Prostate gland (tissue), 2 donors: ENCODE measurements at regions not wholly inside any gene's neighbourhood (a gene's known extent, or its start where the extent isn't known, plus 50 kb on each side); places are given as distances from the start of the nearest gene placed in this dataset.

ENCODE experiments used
- DNase-seq: peaks from one replicate; pipeline ENCODE4 v3.0.0-alpha.2; 2019; ENCODE audit warnings: low spot score
- H3K27ac ChIP-seq, 2 donors: fragments of 200-600 bp; sonication (generic); 2 replicates each; pipeline ENCODE4 v1.5.1; 2017 to 2019
- H3K27me3 ChIP-seq: fragments of 200-600 bp; sonication (generic); replicated peaks from 2 replicates; pipeline ENCODE4 v1.5.1; 2019; ENCODE audit not compliant: insufficient read depth
- H3K36me3 ChIP-seq, 2 donors: fragments of 200-600 bp; sonication (generic); 1 replicate in 1 of 2; 2 replicates in 1 of 2; pipeline versions ENCODE4 v1.5.1 to v1.8.1; 2017 to 2019
- H3K4me1 ChIP-seq: fragments of 200-600 bp; sonication (generic); replicated peaks from 2 replicates; pipeline ENCODE4 v1.5.1; 2019
- H3K4me3 ChIP-seq, 2 donors: fragments of 200-600 bp; sonication (generic); 2 replicates each; pipeline ENCODE4 v1.5.1; 2017 to 2019
- H3K9me3 ChIP-seq: fragments of 200-600 bp; sonication (generic); 2 replicates; pipeline ENCODE4 v1.5.1; 2017
- POLR2A ChIP-seq: fragments of 450-650 bp; IDR thresholded peaks from one replicate; pipeline ENCODE4 v1.6.1; 2016; ENCODE audit warnings: antibody characterized with exemption, mild to moderate bottlenecking
- POLR2AphosphoS5 ChIP-seq: sonication (generic); formaldehyde crosslinking; IDR thresholded peaks from one replicate; pipeline ENCODE4 v1.6.1; 2017; ENCODE audit warnings: antibody characterized with exemption
- WGBS: methylation state at CpG from one replicate; pipeline ENCODE4 v1.1.5; 2018; 5-methylcytosine and 5-hydroxymethylcytosine counted together
- intact Hi-C: fragments of 100-400 bp; cut with DNase I; formaldehyde crosslinking; loops from one replicate; pipeline ENCODE4 v1.14.2; 2022
- TF ChIP-seq, protein P1 (sequence below), 4 experiments: fragments of 200-600 bp in 2 of 4; fragments of 450-650 bp in 2 of 4; sonication (generic) in 2 of 4; IDR thresholded peaks; 1 replicate in 3 of 4; 2 replicates in 1 of 4; pipeline ENCODE4 v1.5.1; 2016 to 2019; ENCODE audit warnings: antibody characterized with exemption in 4 of 4, mild to moderate bottlenecking in 2 of 4, moderate library complexity in 2 of 4

DNA sequence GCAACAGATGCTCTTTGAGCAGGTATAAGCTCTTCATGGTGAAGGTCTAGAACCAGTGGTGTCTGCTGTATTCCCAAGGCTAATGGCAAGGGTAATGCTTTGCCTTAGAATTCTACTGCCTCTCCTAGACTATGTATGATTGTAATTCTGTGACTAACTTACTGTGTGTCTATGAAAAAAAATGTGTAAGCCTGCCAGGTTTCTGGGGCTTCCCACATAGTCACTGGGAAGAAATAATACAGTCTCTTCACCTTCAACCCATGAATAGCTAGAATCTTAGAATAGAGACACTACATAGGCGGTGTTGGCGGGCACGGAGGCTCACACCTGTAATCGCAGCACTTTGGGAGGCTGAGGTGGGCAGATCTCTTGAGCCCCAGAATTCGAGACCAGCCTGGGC is 84.1 kb downstream of the C11orf91 start:
- WGBS: 93% methylated on average over 5 of the region's 5 CpGs
- H3K36me3 ChIP-seq: no peaks in the 10 kb centered on the region

DNA sequence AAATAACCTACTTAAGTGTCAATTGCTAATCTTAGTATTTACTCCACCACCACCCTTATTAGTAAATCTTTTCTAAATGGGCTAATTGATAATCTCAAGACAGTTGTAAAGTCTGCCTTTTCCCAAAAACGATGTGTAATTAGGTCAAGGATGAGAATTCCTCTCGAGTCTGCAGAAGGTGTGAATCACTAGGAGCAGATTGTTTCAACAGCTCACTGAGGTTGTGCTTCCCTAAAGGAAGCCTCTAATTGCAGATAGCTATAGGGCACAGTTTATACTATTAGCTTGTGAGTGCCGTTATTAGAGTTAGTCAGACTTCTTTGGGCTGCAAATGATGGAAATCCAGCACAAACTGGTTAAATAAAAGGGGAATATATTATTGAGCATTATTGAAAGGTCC is 84.9 kb downstream of the C11orf91 start:
- no peaks in the 10 kb centered on the region for H3K36me3 ChIP-seq
- TF ChIP-seq, protein P1, sequence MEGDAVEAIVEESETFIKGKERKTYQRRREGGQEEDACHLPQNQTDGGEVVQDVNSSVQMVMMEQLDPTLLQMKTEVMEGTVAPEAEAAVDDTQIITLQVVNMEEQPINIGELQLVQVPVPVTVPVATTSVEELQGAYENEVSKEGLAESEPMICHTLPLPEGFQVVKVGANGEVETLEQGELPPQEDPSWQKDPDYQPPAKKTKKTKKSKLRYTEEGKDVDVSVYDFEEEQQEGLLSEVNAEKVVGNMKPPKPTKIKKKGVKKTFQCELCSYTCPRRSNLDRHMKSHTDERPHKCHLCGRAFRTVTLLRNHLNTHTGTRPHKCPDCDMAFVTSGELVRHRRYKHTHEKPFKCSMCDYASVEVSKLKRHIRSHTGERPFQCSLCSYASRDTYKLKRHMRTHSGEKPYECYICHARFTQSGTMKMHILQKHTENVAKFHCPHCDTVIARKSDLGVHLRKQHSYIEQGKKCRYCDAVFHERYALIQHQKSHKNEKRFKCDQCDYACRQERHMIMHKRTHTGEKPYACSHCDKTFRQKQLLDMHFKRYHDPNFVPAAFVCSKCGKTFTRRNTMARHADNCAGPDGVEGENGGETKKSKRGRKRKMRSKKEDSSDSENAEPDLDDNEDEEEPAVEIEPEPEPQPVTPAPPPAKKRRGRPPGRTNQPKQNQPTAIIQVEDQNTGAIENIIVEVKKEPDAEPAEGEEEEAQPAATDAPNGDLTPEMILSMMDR (IDR thresholded peaks at IDR 0.05): no peak
- TF ChIP-seq POLR2A (no peak), POLR2AphosphoS5 (no peak)
- no peak overlapping the region for H3K27ac ChIP-seq
- no peaks in the 10 kb centered on the region for H3K4me1 ChIP-seq
- no peaks in the 10 kb centered on the region for H3K27me3 ChIP-seq
- intact Hi-C loops: no loop called here
- H3K9me3 ChIP-seq: no peaks in the 10 kb centered on the region
- DNase-seq: no peak
- WGBS: 41% methylated on average over 3 of the region's 3 CpGs
- no peak overlapping the region for H3K4me3 ChIP-seq

More for the DNA sequence above, 84.1 kb downstream of the C11orf91 start:
- no peaks in the 10 kb centered on the region for H3K9me3 ChIP-seq
- DNase-seq: no peak
- H3K4me1 ChIP-seq: no peaks in the 10 kb centered on the region
- H3K27me3 ChIP-seq: no peaks in the 10 kb centered on the region
- no peak overlapping the region for H3K27ac ChIP-seq
- no peak overlapping the region for H3K4me3 ChIP-seq
- intact Hi-C loops: no loop called here
- TF ChIP-seq, protein P1 (IDR thresholded peaks at IDR 0.05): no peak
- TF ChIP-seq POLR2AphosphoS5: no peak
- no peak for TF ChIP-seq POLR2A

GRCh38 chr11:33613404-33613803 is 87.2 kb downstream of the C11orf91 start:
- H3K27me3 ChIP-seq: no peaks in the 10 kb centered on the region
- TF ChIP-seq POLR2AphosphoS5: no peak
- TF ChIP-seq, protein P1 (IDR thresholded peaks at IDR 0.05): no peak
- TF ChIP-seq POLR2A: no peak
- no peak overlapping the region for H3K27ac ChIP-seq
- H3K4me3 ChIP-seq: no peak overlapping the region
- intact Hi-C loops: no loop called here
- H3K36me3 ChIP-seq: no peaks in the 10 kb centered on the region
- 98% methylated on average over 2 of the region's 2 CpGs for WGBS
- DNase-seq: no peak
- H3K9me3 ChIP-seq: no peaks in the 10 kb centered on the region
- no peaks in the 10 kb centered on the region for H3K4me1 ChIP-seq

DNA sequence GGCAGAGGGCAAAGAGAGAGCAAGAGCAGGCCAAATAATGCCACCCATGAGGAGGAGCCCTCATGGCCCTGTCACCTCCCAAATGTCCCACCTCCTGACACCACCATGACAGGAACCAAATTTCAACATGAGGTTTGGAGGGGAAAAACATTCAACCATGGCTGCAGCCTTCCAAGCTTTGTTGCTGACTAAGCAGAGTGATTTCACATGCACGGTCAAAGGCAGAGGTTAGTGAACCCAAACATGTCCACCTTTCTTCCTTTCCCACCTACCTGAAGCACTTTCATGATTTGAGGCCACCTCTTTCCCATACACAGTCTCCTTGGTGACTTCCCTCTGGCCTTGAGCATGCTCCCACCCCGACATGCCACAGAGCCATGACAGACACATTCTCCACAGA is 89.7 kb downstream of the C11orf91 start:
- WGBS: 87% methylated on average over 2 of the region's 2 CpGs
- no peak overlapping the region for H3K4me3 ChIP-seq
- no peak overlapping the region for H3K27ac ChIP-seq
- no peak for DNase-seq
- intact Hi-C loops: no loop called here
- H3K4me1 ChIP-seq: no peaks in the 10 kb centered on the region
- no peaks in the 10 kb centered on the region for H3K9me3 ChIP-seq
- no peak for TF ChIP-seq POLR2A
- no peak for TF ChIP-seq POLR2AphosphoS5
- TF ChIP-seq, protein P1 (IDR thresholded peaks at IDR 0.05): no peak
- no peaks in the 10 kb centered on the region for H3K27me3 ChIP-seq
- H3K36me3 ChIP-seq: no peaks in the 10 kb centered on the region

DNA sequence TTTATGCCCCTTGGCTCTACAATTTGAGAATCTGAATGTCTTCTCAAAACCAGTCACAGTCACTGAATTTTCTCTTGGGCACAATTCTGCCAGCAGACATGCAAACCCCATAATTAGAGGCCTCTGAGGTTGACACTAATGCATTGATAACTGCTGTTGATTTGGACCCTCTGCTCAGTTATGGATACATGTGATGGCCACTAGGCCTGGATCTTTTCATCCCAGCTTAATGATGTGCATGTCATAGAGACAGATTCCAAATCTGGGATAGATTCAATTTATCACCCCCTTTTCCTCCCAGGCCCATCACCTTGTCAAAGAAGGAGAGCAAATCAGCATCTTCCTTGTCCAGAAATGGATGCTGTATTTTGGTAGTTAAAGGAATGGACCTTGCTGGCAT is 92.2 kb downstream of the C11orf91 start:
- intact Hi-C loops: no loop called here
- Histone ChIP-seq H3K27me3 (no peaks in the 10 kb centered on the region), H3K4me3 (no peak overlapping the region), H3K9me3 (no peaks in the 10 kb centered on the region), H3K27ac (no peak overlapping the region), H3K4me1 (no peaks in the 10 kb centered on the region), H3K36me3 (no peaks in the 10 kb centered on the region)
- no peak for DNase-seq
- TF ChIP-seq POLR2A: no peak
